ENCODE measurements at regions not wholly inside any gene's neighbourhood (a gene's known extent, or its start where the extent isn't known, plus 50 kb on each side); places are given as distances from the start of the nearest gene placed in this dataset.

GRCh38 chr12:125852116-125852515 is 786.9 kb downstream of the AACS start:
- Histone ChIP-seq H3K36me3 (ENCODE audit: insufficient read depth, low read length) (no peaks in the 10 kb centered on the region), H3K9ac (ENCODE audit: low read length) (no peak overlapping the region), H3K9me2 (ENCODE audit: low read depth, low read length) (no peaks in the 10 kb centered on the region), H3K4me3 (ENCODE audit: low read depth, low read length, poor library complexity, severe bottlenecking) (no peak overlapping the region), H3K9me3 (ENCODE audit: low read length) (no peaks in the 10 kb centered on the region), H3K27me3 (ENCODE audit: insufficient read depth, low read length) (no peaks in the 10 kb centered on the region), H3K27ac (ENCODE audit: low read depth, low read length, poor library complexity, severe bottlenecking) (no peak overlapping the region), H2AFZ (ENCODE audit: low read length) (no peak overlapping the region), H3K4me1 (ENCODE audit: insufficient read depth, low read length, severe bottlenecking) (no peaks in the 10 kb centered on the region), H3F3A (ENCODE audit: insufficient read depth, low read length) (no peaks in the 10 kb centered on the region), H3K4me2 (ENCODE audit: low read length) (no peak overlapping the region), H4K20me1 (ENCODE audit: insufficient read depth, low read length) (no peaks in the 10 kb centered on the region), H3K79me2 (ENCODE audit: insufficient read depth, low read length) (no peaks in the 10 kb centered on the region)
- no peak for TF ChIP-seq CTCF (IDR thresholded peaks at IDR 0.05; ENCODE audit: low read length)
- TF ChIP-seq EZH2 (IDR thresholded peaks at IDR 0.05; ENCODE audit: borderline replicate concordance, low read length): no peak

GRCh38 chr12:125852679-125853078 is 787.4 kb downstream of the AACS start:
- Histone ChIP-seq H3K27ac (ENCODE audit: low read depth, low read length, poor library complexity, severe bottlenecking) (no peak overlapping the region), H3K9ac (ENCODE audit: low read length) (no peak overlapping the region), H3K9me2 (ENCODE audit: low read depth, low read length) (no peaks in the 10 kb centered on the region), H3K27me3 (ENCODE audit: insufficient read depth, low read length) (no peaks in the 10 kb centered on the region), H2AFZ (ENCODE audit: low read length) (no peak overlapping the region), H4K20me1 (ENCODE audit: insufficient read depth, low read length) (no peaks in the 10 kb centered on the region), H3F3A (ENCODE audit: insufficient read depth, low read length) (no peaks in the 10 kb centered on the region), H3K4me3 (ENCODE audit: low read depth, low read length, poor library complexity, severe bottlenecking) (no peak overlapping the region), H3K4me1 (ENCODE audit: insufficient read depth, low read length, severe bottlenecking) (no peaks in the 10 kb centered on the region), H3K4me2 (ENCODE audit: low read length) (no peak overlapping the region), H3K9me3 (ENCODE audit: low read length) (no peaks in the 10 kb centered on the region), H3K36me3 (ENCODE audit: insufficient read depth, low read length) (no peaks in the 10 kb centered on the region), H3K79me2 (ENCODE audit: insufficient read depth, low read length) (no peaks in the 10 kb centered on the region)
- TF ChIP-seq CTCF (IDR thresholded peaks at IDR 0.05; ENCODE audit: low read length) (no peak), EZH2 (IDR thresholded peaks at IDR 0.05; ENCODE audit: borderline replicate concordance, low read length) (no peak)

DNA sequence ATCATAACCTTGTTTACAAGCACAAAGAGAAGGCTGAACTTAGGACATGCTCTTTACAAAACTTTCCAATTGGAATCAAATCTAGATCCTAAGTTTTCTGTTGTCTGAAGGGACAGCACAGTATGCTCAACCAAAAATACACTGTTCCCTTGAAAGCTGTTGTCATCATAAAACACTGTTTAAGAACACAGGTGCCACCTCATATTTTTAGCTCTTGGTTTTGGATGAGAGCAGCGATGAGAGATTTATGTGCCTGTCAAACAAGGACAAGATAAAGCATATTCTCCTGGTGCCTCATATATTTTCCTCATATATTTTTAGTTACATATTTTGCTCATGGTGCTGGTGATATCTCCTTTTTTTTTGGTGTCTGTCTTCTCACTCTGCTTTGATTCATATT is 788.4 kb downstream of the AACS start:
- Histone ChIP-seq H3K9me3 (ENCODE audit: low read length) (no peaks in the 10 kb centered on the region), H3K4me3 (ENCODE audit: low read depth, low read length, poor library complexity, severe bottlenecking) (no peak overlapping the region), H3K36me3 (ENCODE audit: insufficient read depth, low read length) (no peaks in the 10 kb centered on the region), H3F3A (ENCODE audit: insufficient read depth, low read length) (no peaks in the 10 kb centered on the region), H3K9ac (ENCODE audit: low read length) (no peak overlapping the region), H2AFZ (ENCODE audit: low read length) (no peak overlapping the region), H3K4me1 (ENCODE audit: insufficient read depth, low read length, severe bottlenecking) (no peaks in the 10 kb centered on the region), H3K27me3 (ENCODE audit: insufficient read depth, low read length) (no peaks in the 10 kb centered on the region), H3K27ac (ENCODE audit: low read depth, low read length, poor library complexity, severe bottlenecking) (no peak overlapping the region), H3K79me2 (ENCODE audit: insufficient read depth, low read length) (no peaks in the 10 kb centered on the region), H3K4me2 (ENCODE audit: low read length) (no peak overlapping the region), H4K20me1 (ENCODE audit: insufficient read depth, low read length) (no peaks in the 10 kb centered on the region), H3K9me2 (ENCODE audit: low read depth, low read length) (no peaks in the 10 kb centered on the region)
- TF ChIP-seq EZH2 (IDR thresholded peaks at IDR 0.05; ENCODE audit: borderline replicate concordance, low read length): no peak
- no peak for TF ChIP-seq CTCF (IDR thresholded peaks at IDR 0.05; ENCODE audit: low read length)
